ENCODE measurements at regions not wholly inside any gene's neighbourhood (a gene's known extent, or its start where the extent isn't known, plus 50 kb on each side); places are given as distances from the start of the nearest gene placed in this dataset.

GRCh38 chr5:28370896-28371295 lies 1332.5 kb upstream of the CDH9 start (continued):
- no peak for TF ChIP-seq JUN (IDR thresholded peaks at IDR 0.05; ENCODE audit: low read depth, low read length)
- no peak for TF ChIP-seq NANOG (IDR thresholded peaks at IDR 0.05; ENCODE audit: insufficient read depth, low read depth, low read length, poor library complexity, severe bottlenecking)
- no peak for TF ChIP-seq FOSL1 (IDR thresholded peaks at IDR 0.05; ENCODE audit: insufficient read depth, low read depth, low read length)
- TF ChIP-seq POLR2A (IDR thresholded peaks at IDR 0.05; ENCODE audit: control extremely low read depth in 1 of 2, low read depth in 2 of 2, low read length in 2 of 2) = no peak
- TF ChIP-seq JUND (IDR thresholded peaks at IDR 0.05; ENCODE audit: low read length) = no peak

All from H1 (cell line).